ENCODE measurements at regions not wholly inside any gene's neighbourhood (a gene's known extent, or its start where the extent isn't known, plus 50 kb on each side); places are given as distances from the start of the nearest gene placed in this dataset.

GRCh38 chr5:61273279-61273975 is 58.6 kb upstream of the ZSWIM6 start:
- TF ChIP-seq ISL1 (CRISPR knock-in tag; IDR thresholded peaks at IDR 0.05) (no peak), ZNF8 (CRISPR knock-in tag; IDR thresholded peaks at IDR 0.05) (no peak), ZFP3 (CRISPR knock-in tag; IDR thresholded peaks at IDR 0.05) (no peak), ZFP30 (CRISPR knock-in tag; IDR thresholded peaks at IDR 0.05) (no peak), TOX (CRISPR knock-in tag; IDR thresholded peaks at IDR 0.05; ENCODE audit: borderline replicate concordance) (no peak), TCF4 (CRISPR knock-in tag; IDR thresholded peaks at IDR 0.05; ENCODE audit: borderline replicate concordance) (no peak), CSRNP3 (CRISPR knock-in tag; IDR thresholded peaks at IDR 0.05) (no peak), PATZ1 (CRISPR knock-in tag; IDR thresholded peaks at IDR 0.05; ENCODE audit: borderline replicate concordance) (no peak)

Data from SK-N-SH treated with all-trans-retinoic acid at 6 μM for 48 hours (cell line).